ENCODE measurements at regions not wholly inside any gene's neighbourhood (a gene's known extent, or its start where the extent isn't known, plus 50 kb on each side); places are given as distances from the start of the nearest gene placed in this dataset.

DNA sequence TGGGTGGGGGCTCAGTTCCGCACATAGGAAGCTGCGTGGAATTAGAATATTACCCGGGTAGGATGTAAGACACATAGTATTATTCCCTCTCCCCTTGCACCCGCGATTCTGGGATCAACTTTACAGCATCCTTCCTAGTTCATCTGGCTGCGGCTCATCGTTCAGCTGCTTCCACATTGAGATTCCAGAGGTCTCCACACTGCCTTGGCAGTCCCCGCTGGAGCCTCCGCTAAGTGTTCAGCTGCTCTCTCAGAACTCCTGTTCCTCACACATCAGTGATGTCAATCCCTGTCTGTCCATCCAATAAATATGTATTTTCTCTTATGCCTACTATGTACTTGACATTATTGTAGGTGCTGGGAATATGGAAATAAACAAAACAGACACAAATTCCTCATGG, 135.6 kb upstream of the SYT6 start:
- Histone ChIP-seq H3K9me3 (no peaks in the 10 kb centered on the region), H3K4me3 (no peak overlapping the region), H3K36me3 (no peaks in the 10 kb centered on the region), H3K27ac (no peak overlapping the region), H3K27me3 (peaks cover 0 to 5% (median 0%) of the 10 kb centered on the region in 7 donors), H3K4me1 (no peaks in the 10 kb centered on the region)
- no peak for DNase-seq
- TF ChIP-seq, protein P1, sequence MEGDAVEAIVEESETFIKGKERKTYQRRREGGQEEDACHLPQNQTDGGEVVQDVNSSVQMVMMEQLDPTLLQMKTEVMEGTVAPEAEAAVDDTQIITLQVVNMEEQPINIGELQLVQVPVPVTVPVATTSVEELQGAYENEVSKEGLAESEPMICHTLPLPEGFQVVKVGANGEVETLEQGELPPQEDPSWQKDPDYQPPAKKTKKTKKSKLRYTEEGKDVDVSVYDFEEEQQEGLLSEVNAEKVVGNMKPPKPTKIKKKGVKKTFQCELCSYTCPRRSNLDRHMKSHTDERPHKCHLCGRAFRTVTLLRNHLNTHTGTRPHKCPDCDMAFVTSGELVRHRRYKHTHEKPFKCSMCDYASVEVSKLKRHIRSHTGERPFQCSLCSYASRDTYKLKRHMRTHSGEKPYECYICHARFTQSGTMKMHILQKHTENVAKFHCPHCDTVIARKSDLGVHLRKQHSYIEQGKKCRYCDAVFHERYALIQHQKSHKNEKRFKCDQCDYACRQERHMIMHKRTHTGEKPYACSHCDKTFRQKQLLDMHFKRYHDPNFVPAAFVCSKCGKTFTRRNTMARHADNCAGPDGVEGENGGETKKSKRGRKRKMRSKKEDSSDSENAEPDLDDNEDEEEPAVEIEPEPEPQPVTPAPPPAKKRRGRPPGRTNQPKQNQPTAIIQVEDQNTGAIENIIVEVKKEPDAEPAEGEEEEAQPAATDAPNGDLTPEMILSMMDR (IDR thresholded peaks at IDR 0.05): no peak
- intact Hi-C loops (cut with DNase I): loop anchor here in 5 of 10 donors (10.0 kb wide), 2 partner anchors 185 to 455 kb away; no protein-coding TSS in a partner anchor
- no peak for ATAC-seq
- 76 to 80% methylated on average over 9 of the region's 9 CpGs for WGBS, 2 donors

DNA sequence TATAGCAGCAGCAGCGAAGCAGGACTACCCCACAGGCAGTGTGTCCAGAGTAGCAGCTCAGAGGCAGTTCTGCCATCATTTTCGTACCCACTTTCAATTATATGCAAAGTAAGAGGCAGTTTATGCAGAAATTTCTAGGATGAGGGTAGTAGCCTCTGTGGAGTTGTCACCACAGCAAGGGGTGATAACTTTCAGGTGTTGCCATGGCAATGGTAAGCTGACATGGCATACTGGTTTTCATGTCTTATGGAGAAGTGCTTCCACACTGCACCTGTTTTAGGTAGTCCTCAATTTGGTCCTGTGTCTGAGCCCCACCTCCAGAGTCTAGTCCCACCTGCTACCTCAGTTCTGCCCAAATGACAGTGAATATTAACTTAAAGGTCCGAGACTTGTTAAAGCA, 133.3 kb upstream of the SYT6 start:
- TF ChIP-seq, protein P1 (IDR thresholded peaks at IDR 0.05): no peak
- intact Hi-C loops (cut with DNase I): loop anchor here in 5 of 10 donors (10.0 kb wide), 2 partner anchors 182 to 452 kb away; no protein-coding TSS in a partner anchor
- H3K9me3 ChIP-seq: no peaks in the 10 kb centered on the region
- H3K4me3 ChIP-seq: no peak overlapping the region
- ATAC-seq (no peak), DNase-seq (no peak)
- peaks cover 0 to 8% (median 0%) of the 10 kb centered on the region in 7 donors for H3K27me3 ChIP-seq
- peaks cover 0 to 3% (median 0%) of the 10 kb centered on the region in 9 donors for H3K4me1 ChIP-seq
- H3K36me3 ChIP-seq: no peaks in the 10 kb centered on the region
- no peak overlapping the region for H3K27ac ChIP-seq
- WGBS, 2 donors: 89 to 91% methylated on average over 3 of the region's 3 CpGs

DNA sequence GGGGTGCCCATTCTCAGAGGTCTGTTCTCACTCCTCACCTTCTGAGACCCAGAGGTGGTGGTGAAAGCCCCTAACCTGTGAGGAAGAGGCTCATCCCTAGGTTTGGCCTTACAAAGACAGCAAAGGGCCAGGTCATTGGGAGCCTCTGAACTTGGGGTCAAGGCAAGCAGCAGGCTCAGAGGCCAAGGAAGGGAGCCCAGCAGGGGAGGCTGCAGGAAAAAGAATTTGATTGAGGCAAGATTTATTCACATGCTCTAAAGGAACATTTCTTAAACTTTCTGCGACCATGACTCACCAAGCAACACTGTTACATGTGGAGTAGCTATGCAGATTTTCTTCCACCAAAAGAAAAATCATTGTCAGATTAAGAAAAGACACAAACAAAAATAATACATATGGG, 132.5 kb upstream of the SYT6 start:
- Histone ChIP-seq H3K4me1 (peaks cover 0 to 3% (median 0%) of the 10 kb centered on the region in 9 donors), H3K9me3 (no peaks in the 10 kb centered on the region), H3K27me3 (peaks cover 0 to 8% (median 0%) of the 10 kb centered on the region in 7 donors), H3K36me3 (no peaks in the 10 kb centered on the region), H3K27ac (no peak overlapping the region), H3K4me3 (no peak overlapping the region)
- TF ChIP-seq, protein P1 (IDR thresholded peaks at IDR 0.05): no peak
- ATAC-seq (no peak), DNase-seq (no peak)
- intact Hi-C loops (cut with DNase I): loop anchor here in 5 of 10 donors (10.0 kb wide), 2 partner anchors 181 to 451 kb away; no protein-coding TSS in a partner anchor
- 72 to 83% methylated on average over 1 of the region's 1 CpG for WGBS, 2 donors

DNA sequence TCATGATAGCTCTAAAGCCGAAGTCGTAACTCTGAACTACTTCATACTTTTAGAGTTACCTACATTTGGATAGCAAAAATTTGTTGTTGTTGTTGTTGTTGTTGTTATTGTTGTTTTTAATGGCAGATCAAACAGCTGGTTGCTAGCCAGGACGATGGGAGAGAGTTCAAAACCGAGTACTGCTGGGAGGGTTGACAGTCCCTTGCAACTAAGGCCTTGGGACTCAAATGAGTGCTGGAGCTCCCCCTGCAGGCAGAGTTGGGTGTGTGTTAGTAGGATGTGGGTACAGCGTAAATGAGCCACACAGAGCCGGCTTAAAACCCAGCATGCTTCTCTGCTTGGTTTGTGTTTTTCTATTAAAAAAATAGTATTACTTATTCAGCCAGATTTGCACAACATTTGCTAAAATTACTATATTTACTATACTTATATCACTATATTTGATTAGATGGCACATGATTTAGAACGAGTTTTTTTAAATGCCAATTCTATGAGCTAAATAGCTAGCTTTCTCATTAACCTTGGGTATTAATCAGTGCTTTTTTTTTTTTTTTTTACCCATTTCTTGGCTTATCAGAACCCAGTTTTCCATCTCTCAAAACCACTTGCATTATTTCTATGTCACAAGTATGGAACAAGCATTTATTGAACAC, 129.2 kb upstream of the SYT6 start:
- no peak overlapping the region for H3K4me3 ChIP-seq
- H3K27ac ChIP-seq: no peak overlapping the region
- 39 to 41% methylated on average over 7 of the region's 7 CpGs for WGBS, 2 donors

More for the DNA sequence above, 129.2 kb upstream of the SYT6 start:
- intact Hi-C loops (cut with DNase I): loop anchor here (1.0 to 10.0 kb wide), 10 partner anchors 176 to 451 kb away; partner anchors contain the start of gene OLFML3 (in 4 of the 10)
- Histone ChIP-seq H3K4me1 (peaks cover 0 to 3% (median 0%) of the 10 kb centered on the region in 9 donors), H3K36me3 (no peaks in the 10 kb centered on the region), H3K27me3 (peaks cover 0 to 4% (median 0%) of the 10 kb centered on the region in 7 donors), H3K9me3 (no peaks in the 10 kb centered on the region)
- peak; percentile 84 to 91 for DNase-seq
- ATAC-seq: peak; percentile 93 to 98 (median 97)
- TF ChIP-seq, protein P1 (IDR thresholded peaks at IDR 0.05): peak; percentile 78 to 93 (median 89)
